Spleen (tissue), 11 donors: ENCODE measurements at regions not wholly inside any gene's neighbourhood (a gene's known extent, or its start where the extent isn't known, plus 50 kb on each side); places are given as distances from the start of the nearest gene placed in this dataset.

Experiments
- DNase-seq: peaks from one replicate; pipeline ENCODE4 v3.0.0-alpha.2; 2020
- H3K27ac ChIP-seq, 8 donors: fragments of 200-600 bp; sonication (generic) in 7 of 8; 1 replicate in 4 of 8; 2 replicates in 4 of 8; pipeline versions ENCODE4 v1.5.0 to v1.8.0; 2016 to 2021; ENCODE audit warnings: inconsistent platforms in 4 of 8, mild to moderate bottlenecking in 4 of 8, moderate library complexity in 1 of 8
- H3K27me3 ChIP-seq, 7 donors: fragments of 200-600 bp; sonication (generic) in 6 of 7; replicated peaks in 1 of 7; 1 replicate in 4 of 7; 2 replicates in 3 of 7; pipeline versions ENCODE4 v1.5.0 to v1.8.0; 2016 to 2021; ENCODE audit warnings: inconsistent platforms in 3 of 7, mild to moderate bottlenecking in 1 of 7
- H3K36me3 ChIP-seq, 6 donors: fragments of 200-600 bp; sonication (generic) in 5 of 6; 1 replicate in 4 of 6; 2 replicates in 2 of 6; pipeline versions ENCODE4 v1.5.0 to v1.8.0; 2016 to 2021; ENCODE audit warnings: inconsistent platforms in 2 of 6
- H3K4me1 ChIP-seq, 6 donors: fragments of 200-600 bp; sonication (generic) in 5 of 6; 1 replicate in 3 of 6; 2 replicates in 3 of 6; pipeline versions ENCODE4 v1.5.0 to v1.8.0; 2016 to 2021; ENCODE audit warnings: inconsistent platforms in 3 of 6
- H3K4me3 ChIP-seq, 8 donors: fragments of 200-600 bp; sonication (generic) in 7 of 8; 1 replicate in 4 of 8; 2 replicates in 4 of 8; pipeline versions ENCODE4 v1.5.0 to v1.8.0; 2016 to 2021; ENCODE audit warnings: inconsistent platforms in 4 of 8, mild to moderate bottlenecking in 4 of 8, moderate library complexity in 2 of 8
- H3K9me3 ChIP-seq, 8 donors: fragments of 200-600 bp; sonication (generic) in 7 of 8; 1 replicate in 4 of 8; 2 replicates in 4 of 8; pipeline versions ENCODE4 v1.5.0 to v1.8.0; 2016 to 2021; ENCODE audit warnings: inconsistent platforms in 4 of 8
- POLR2A ChIP-seq, 3 donors: fragments of 450-650 bp; IDR thresholded peaks; one replicate each; pipeline ENCODE4 v1.5.1; 2017; ENCODE audit warnings: antibody characterized with exemption in 3 of 3, mild to moderate bottlenecking in 1 of 3
- POLR2AphosphoS5 ChIP-seq, 3 donors: sonication (generic); formaldehyde crosslinking; IDR thresholded peaks; one replicate each; pipeline ENCODE4 v1.5.1; 2017; ENCODE audit warnings: antibody characterized with exemption in 3 of 3
- WGBS, 5 donors: extraction: QIAGEN DNeasy Blood & Tissue Kit in 3 of 5; methylation state at CpG; one replicate each; pipeline versions ENCODE4 v1.1.5 to v1.1.7; 2013 to 2018; 5-methylcytosine and 5-hydroxymethylcytosine counted together
- intact Hi-C: fragments of 100-400 bp; cut with DNase I; formaldehyde crosslinking; loops from one replicate; pipeline ENCODE4 v1.15.0; 2023; ENCODE audit warnings: low total_unique reads
- TF ChIP-seq, protein P1 (sequence below), 11 experiments: fragments of 200-600 bp in 7 of 11; fragments of 450-650 bp in 4 of 11; sonication (generic) in 4 of 11; IDR thresholded peaks in 8 of 11; conservative IDR thresholded peaks in 3 of 11; 1 replicate in 7 of 11; 2 replicates in 4 of 11; pipeline versions ENCODE4 v1.4.0 to v1.8.0; 2016 to 2021; ENCODE audit warnings: antibody characterized with exemption in 11 of 11, inconsistent platforms in 4 of 11, mild to moderate bottlenecking in 1 of 11
- donor health status: healthy with polysubstance abuse.
- donor health status: DM: no; HTN: no; CAD: no; lungs with moderate emphysema.
- donor health status: DM: no; HTN: no; CAD: no.
- donor health status: Bipolar disorder and iron deficiency.
- donor health status: healthy.
- donor health status: DM: no; HTN: no; CAD: no.
- donor health status: DM: yes; HTN: yes; CAD: no.

DNA sequence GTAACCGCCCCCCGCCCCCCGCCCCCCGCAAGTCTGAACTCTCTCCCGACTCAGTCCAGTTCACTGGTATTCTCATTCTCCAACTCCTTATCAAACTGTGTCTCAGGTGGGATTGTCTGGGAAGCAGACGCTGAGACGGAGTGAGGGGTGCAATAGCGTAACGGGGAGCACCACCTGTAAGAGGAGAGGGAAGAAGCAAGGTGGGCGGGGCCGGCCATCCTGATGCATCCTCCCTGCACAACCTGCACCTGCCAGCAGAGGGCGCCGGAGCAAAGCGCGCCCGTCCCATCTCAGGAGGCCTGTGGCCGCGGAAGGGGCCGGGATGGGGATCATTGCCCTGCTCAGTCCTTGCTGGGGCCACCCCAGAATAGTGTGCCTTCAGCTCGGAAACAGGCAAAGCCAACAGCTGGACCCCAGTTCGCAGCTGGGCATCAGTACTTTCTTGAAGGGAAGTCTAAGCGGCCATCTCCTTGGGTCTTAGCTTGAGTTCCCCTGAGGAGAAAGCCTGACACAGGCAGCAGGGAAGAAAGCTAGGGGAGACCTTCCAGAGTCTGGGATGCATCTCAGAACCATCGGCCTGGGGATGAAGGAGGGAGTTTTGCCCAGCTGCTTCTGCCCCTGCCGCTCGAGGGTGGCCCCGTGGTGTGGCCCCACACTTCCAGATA is 208.0 kb downstream of the TFCP2L1 start:
- H3K9me3 ChIP-seq = no peaks in the 10 kb centered on the region
- DNase-seq = peak; percentile 91
- peaks cover 0 to 14% (median 4%) of the 10 kb centered on the region in 6 donors for H3K4me1 ChIP-seq
- H3K36me3 ChIP-seq = no peaks in the 10 kb centered on the region
- no peak overlapping the region for H3K4me3 ChIP-seq
- H3K27ac ChIP-seq = no peak overlapping the region
- intact Hi-C loops = no loop called here
- 32 to 44% (median 35%) methylated on average over 22 to 26 of the region's 26 CpGs for WGBS, 5 donors
- no peak for TF ChIP-seq POLR2AphosphoS5 (IDR thresholded peaks at IDR 0.05)
- TF ChIP-seq, protein P1, sequence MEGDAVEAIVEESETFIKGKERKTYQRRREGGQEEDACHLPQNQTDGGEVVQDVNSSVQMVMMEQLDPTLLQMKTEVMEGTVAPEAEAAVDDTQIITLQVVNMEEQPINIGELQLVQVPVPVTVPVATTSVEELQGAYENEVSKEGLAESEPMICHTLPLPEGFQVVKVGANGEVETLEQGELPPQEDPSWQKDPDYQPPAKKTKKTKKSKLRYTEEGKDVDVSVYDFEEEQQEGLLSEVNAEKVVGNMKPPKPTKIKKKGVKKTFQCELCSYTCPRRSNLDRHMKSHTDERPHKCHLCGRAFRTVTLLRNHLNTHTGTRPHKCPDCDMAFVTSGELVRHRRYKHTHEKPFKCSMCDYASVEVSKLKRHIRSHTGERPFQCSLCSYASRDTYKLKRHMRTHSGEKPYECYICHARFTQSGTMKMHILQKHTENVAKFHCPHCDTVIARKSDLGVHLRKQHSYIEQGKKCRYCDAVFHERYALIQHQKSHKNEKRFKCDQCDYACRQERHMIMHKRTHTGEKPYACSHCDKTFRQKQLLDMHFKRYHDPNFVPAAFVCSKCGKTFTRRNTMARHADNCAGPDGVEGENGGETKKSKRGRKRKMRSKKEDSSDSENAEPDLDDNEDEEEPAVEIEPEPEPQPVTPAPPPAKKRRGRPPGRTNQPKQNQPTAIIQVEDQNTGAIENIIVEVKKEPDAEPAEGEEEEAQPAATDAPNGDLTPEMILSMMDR (IDR thresholded peaks at IDR 0.05 in 8 of 11, conservative IDR thresholded peaks at IDR 0.05 in 3 of 11) = peak; percentile 12 to 92 (median 80)
- peaks cover 0 to 74% (median 28%) of the 10 kb centered on the region in 7 donors for H3K27me3 ChIP-seq

DNA sequence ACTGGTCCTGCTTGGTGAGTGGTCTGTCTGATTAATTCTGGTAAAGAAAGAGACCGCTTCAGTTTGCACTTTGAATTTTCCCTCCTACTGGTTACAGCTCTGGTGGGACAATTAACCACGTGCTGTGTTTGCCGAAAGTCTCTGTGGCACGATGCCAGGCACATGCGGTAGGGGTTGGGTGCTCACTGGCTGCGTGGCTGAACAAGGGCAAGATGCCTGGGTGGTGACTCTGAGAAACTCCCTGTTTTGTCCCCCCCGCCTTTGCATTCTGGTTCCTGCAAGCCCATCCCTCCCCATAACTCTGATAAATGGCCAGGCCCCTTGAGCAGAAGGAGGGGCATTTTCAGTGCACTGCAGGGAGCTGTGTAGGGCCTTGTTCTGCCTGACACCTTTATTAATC is 206.1 kb downstream of the TFCP2L1 start:
- DNase-seq = no peak
- Histone ChIP-seq H3K9me3 (no peaks in the 10 kb centered on the region), H3K27ac (no peak overlapping the region), H3K4me3 (no peak overlapping the region), H3K36me3 (no peaks in the 10 kb centered on the region), H3K27me3 (peaks cover 0 to 82% (median 27%) of the 10 kb centered on the region in 7 donors), H3K4me1 (peaks cover 0 to 14% (median 4%) of the 10 kb centered on the region in 6 donors)
- 80 to 95% (median 86%) methylated on average over 7 of the region's 7 CpGs for WGBS, 5 donors
- TF ChIP-seq POLR2A (IDR thresholded peaks at IDR 0.05) (no peak), POLR2AphosphoS5 (IDR thresholded peaks at IDR 0.05) (no peak)
- TF ChIP-seq, protein P1 (IDR thresholded peaks at IDR 0.05 in 8 of 11, conservative IDR thresholded peaks at IDR 0.05 in 3 of 11) = no peak
- intact Hi-C loops = no loop called here

DNA sequence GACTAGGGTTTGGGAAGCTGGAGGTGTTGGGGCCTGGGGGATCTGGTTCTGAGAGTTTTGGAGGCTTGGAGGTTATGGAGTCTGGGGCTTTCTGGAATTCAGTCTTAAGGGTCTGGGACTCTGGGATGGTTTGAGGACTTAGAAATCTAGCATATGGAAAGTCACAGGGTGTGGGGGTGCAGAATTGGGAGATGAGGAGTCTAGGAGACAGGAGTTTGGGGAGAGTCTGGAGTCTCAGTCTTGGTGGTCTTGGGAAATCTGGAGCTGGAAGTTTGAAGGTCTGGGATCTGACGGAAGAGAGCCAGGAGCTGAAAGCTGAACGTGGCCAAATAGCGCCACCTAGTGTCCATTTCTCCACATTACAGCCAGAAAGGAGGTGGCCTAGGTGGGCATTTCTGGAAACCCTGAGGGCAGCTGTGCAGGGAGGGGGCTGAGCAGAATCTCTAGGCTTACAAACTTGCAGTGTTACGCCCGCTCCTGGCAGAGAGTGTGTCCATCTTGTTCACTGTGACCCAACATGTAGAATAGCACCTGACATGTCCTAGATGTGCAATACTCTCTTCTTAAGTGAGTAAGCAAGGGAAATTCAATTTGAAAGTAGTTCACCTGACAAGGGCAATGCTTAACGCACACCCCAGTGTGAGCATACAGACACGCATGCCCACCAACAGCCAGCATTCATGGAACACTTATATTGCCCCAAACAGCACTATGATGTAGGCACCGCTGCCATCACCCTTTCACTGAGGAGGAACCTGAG is 204.8 kb downstream of the TFCP2L1 start:
- WGBS, 5 donors = 26 to 38% (median 29%) methylated on average over 8 of the region's 8 CpGs
- Histone ChIP-seq H3K27ac (no peak overlapping the region), H3K36me3 (no peaks in the 10 kb centered on the region), H3K9me3 (no peaks in the 10 kb centered on the region), H3K4me1 (peaks cover 0 to 13% (median 3%) of the 10 kb centered on the region in 6 donors), H3K27me3 (peaks cover 0 to 81% (median 14%) of the 10 kb centered on the region in 7 donors), H3K4me3 (no peak overlapping the region)
- no peak for DNase-seq
- no peak for TF ChIP-seq POLR2AphosphoS5 (IDR thresholded peaks at IDR 0.05)
- TF ChIP-seq, protein P1 (IDR thresholded peaks at IDR 0.05 in 8 of 11, conservative IDR thresholded peaks at IDR 0.05 in 3 of 11) = peak; percentile 60 to 92 (median 81)
- intact Hi-C loops = no loop called here

DNA sequence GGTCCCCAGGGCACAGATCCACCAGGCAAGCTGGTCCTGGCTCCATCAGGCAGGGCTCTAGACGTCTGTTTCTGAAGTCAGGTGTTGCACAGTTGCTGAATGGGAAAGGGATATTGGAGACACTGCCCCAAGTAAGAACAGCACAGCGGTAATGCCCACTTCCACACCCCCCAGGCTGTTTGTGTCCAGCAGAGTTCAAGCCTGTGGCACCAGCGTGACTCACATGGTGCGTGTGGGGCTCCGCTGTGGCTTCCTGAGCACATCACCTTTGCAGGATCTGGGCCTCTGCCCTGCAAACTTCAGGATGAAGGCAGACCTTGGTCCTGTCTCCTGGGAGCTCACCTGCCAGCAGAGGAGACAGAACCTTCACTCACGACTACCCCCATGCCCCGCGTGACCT is 203.3 kb downstream of the TFCP2L1 start:
- Histone ChIP-seq H3K27me3 (peaks cover 0 to 75% (median under 1%) of the 10 kb centered on the region in 7 donors), H3K36me3 (no peaks in the 10 kb centered on the region), H3K27ac (no peak overlapping the region), H3K4me3 (no peak overlapping the region), H3K9me3 (no peaks in the 10 kb centered on the region), H3K4me1 (peaks cover 0 to 9% (median 2%) of the 10 kb centered on the region in 6 donors)
- WGBS, 5 donors = 69 to 90% (median 86%) methylated on average over 5 to 8 of the region's 8 CpGs
- no peak for DNase-seq
- intact Hi-C loops = no loop called here
- no peak for TF ChIP-seq POLR2AphosphoS5 (IDR thresholded peaks at IDR 0.05)
- TF ChIP-seq POLR2A (IDR thresholded peaks at IDR 0.05) = no peak
- TF ChIP-seq, protein P1 (IDR thresholded peaks at IDR 0.05 in 8 of 11, conservative IDR thresholded peaks at IDR 0.05 in 3 of 11) = no peak
